HPDE6-E6E7 (cell line): ENCODE measurements at regions not wholly inside any gene's neighbourhood (a gene's known extent, or its start where the extent isn't known, plus 50 kb on each side); places are given as distances from the start of the nearest gene placed in this dataset.

Experiments
- DNase-seq: peaks from one replicate; pipeline ENCODE4 v3.0.0; 2011; ENCODE audit warnings: missing footprints; ENCODE audit errors: extremely low spot score

GRCh38 chr12:115708801-115709200, 568.7 kb downstream of the MED13L start:
- DNase-seq, result no peak

GRCh38 chr12:115700896-115701465, 576.5 kb downstream of the MED13L start:
- DNase-seq, result no peak

- DNase-seq, result no peak
These were observed 577.4 kb downstream of the MED13L start for GRCh38 chr12:115700081-115700480.

GRCh38 chr12:115698257-115698656, 579.2 kb downstream of the MED13L start:
- DNase-seq, result no peak

GRCh38 chr12:115697340-115697739, 580.2 kb downstream of the MED13L start:
- no peak for DNase-seq

- DNase-seq, result no peak
These were observed 582.9 kb downstream of the MED13L start for GRCh38 chr12:115694564-115694963.

GRCh38 chr12:115693970-115694369, 583.5 kb downstream of the MED13L start:
- DNase-seq, result no peak

GRCh38 chr12:115691123-115691522, 586.4 kb downstream of the MED13L start:
- no peak for DNase-seq

- DNase-seq, result no peak
These were observed 590.4 kb downstream of the MED13L start for GRCh38 chr12:115687094-115687493.

- DNase-seq, result no peak
These were observed 594.2 kb downstream of the MED13L start for GRCh38 chr12:115683240-115683780.

- no peak for DNase-seq
These were observed 596.5 kb downstream of the MED13L start for GRCh38 chr12:115680967-115681366.

- no peak for DNase-seq
These were observed 604.9 kb downstream of the MED13L start for GRCh38 chr12:115672506-115673080.

- no peak for DNase-seq
These were observed 605.4 kb downstream of the MED13L start for GRCh38 chr12:115672086-115672485.

- no peak for DNase-seq
These were observed 606.6 kb downstream of the MED13L start for GRCh38 chr12:115670869-115671268.

- DNase-seq, result no peak
These were observed 610.4 kb downstream of the MED13L start for GRCh38 chr12:115667116-115667515.

- no peak for DNase-seq
These were observed 611.3 kb downstream of the MED13L start for GRCh38 chr12:115666168-115666567.

- DNase-seq, result no peak
These were observed 616.4 kb downstream of the MED13L start for GRCh38 chr12:115661112-115661511.

GRCh38 chr12:115660211-115660805, 617.2 kb downstream of the MED13L start:
- DNase-seq, result no peak

GRCh38 chr12:115659422-115659821, 618.1 kb downstream of the MED13L start:
- DNase-seq, result no peak

- no peak for DNase-seq
These were observed 620.1 kb downstream of the MED13L start for GRCh38 chr12:115657081-115658013.

GRCh38 chr12:115650026-115650425, 627.5 kb downstream of the MED13L start:
- no peak for DNase-seq

GRCh38 chr12:115648463-115648862, 629.0 kb downstream of the MED13L start:
- no peak for DNase-seq
